Ovary (tissue), 7 donors: ENCODE measurements at regions not wholly inside any gene's neighbourhood (a gene's known extent, or its start where the extent isn't known, plus 50 kb on each side); places are given as distances from the start of the nearest gene placed in this dataset.

Experiments
- DNase-seq, 5 donors: peaks; one replicate each; pipeline ENCODE4 v3.0.0-alpha.2; 2019 to 2020
- H3K27ac ChIP-seq, 2 donors: fragments of 200-600 bp; one replicate each; pipeline versions ENCODE4 v1.5.1 to v1.8.0; 2019 to 2022
- H3K27me3 ChIP-seq: fragments of 200-600 bp; one replicate; pipeline ENCODE4 v1.8.0; 2022
- H3K36me3 ChIP-seq: fragments of 200-600 bp; sonication (generic); one replicate; pipeline ENCODE4 v1.5.1; 2019
- H3K4me1 ChIP-seq: one replicate; pipeline ENCODE4 v1.8.1; 2013; ENCODE audit warnings: mild to moderate bottlenecking, moderate library complexity; ENCODE audit not compliant: insufficient read depth
- H3K4me3 ChIP-seq: fragments of 200-600 bp; sonication (generic); one replicate; pipeline ENCODE4 v1.5.1; 2017
- H3K9me3 ChIP-seq, 2 donors: fragments of 200-600 bp in 1 of 2; sonication (generic) in 1 of 2; one replicate each; pipeline versions ENCODE4 v1.5.1 to v1.8.1; 2013 to 2019; ENCODE audit warnings: mild to moderate bottlenecking in 1 of 2, moderate library complexity in 1 of 2
- CTCF ChIP-seq, 3 donors: fragments of 450-650 bp in 2 of 3; fragments of 200-600 bp in 1 of 3; IDR thresholded peaks; one replicate each; pipeline versions ENCODE4 v1.5.1 to v1.8.0; 2016 to 2022; ENCODE audit warnings: antibody characterized with exemption in 3 of 3, mild to moderate bottlenecking in 1 of 3
- EP300 ChIP-seq: sonication (generic); formaldehyde crosslinking; IDR thresholded peaks from one replicate; pipeline ENCODE4 v1.6.1; 2017; ENCODE audit warnings: antibody characterized with exemption
- POLR2A ChIP-seq: fragments of 450-650 bp; IDR thresholded peaks from one replicate; pipeline ENCODE4 v1.6.1; 2017; ENCODE audit warnings: antibody characterized with exemption, mild to moderate bottlenecking, moderate library complexity
- WGBS, 3 donors: extraction: QIAGEN DNeasy Blood & Tissue Kit in 1 of 3; methylation state at CpG; one replicate each; pipeline versions ENCODE4 v1.1.5 to v1.1.7; 2013 to 2017; 5-methylcytosine and 5-hydroxymethylcytosine counted together
- intact Hi-C, 4 donors: fragments of 100-400 bp; cut with DNase I; formaldehyde crosslinking; loops; one replicate each; pipeline versions ENCODE4 v1.11.0 to v1.15.1; 2022 to 2023
- donor health status: DM: no; HTN: no; CAD: no; lungs with moderate emphysema.
- donor health status: DM: no; HTN: no; CAD: no.
- donor health status: Bipolar disorder and iron deficiency.
- donor health status: DM: no; HTN: no; CAD: no.
- donor health status: DM: yes; HTN: yes; CAD: no.

GRCh38 chr16:62939687-62940086 lies 903.4 kb upstream of the CDH8 start:
- no peak for DNase-seq
- Histone ChIP-seq H3K4me1 (no peaks in the 10 kb centered on the region), H3K4me3 (no peak overlapping the region), H3K36me3 (no peaks in the 10 kb centered on the region), H3K27me3 (no peaks in the 10 kb centered on the region), H3K27ac (no peak overlapping the region), H3K9me3 (no peaks in the 10 kb centered on the region)
- WGBS, 3 donors = 57 to 63% (median 63%) methylated on average over 1 of the region's 1 CpG
- TF ChIP-seq CTCF (IDR thresholded peaks at IDR 0.05) (no peak), POLR2A (no peak), EP300 (no peak)
- intact Hi-C loops = no loop called here

DNA sequence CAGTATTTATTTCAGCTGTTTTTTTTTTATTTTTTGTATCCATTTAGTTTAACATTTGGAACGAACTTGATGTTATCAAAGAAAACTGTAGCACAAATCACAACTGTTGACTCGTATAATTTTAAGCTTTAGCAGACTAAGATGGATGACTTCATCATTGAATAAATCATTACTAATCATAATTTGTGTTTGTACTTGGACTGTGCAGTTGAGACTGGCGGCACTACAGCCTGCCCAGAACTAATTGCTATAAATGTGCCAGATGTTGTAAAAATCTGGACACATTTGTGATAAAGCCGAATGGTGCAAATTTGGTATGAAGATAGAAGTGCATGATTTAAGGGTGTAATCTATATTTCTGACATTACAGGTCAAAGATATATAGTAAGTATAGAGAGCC lies 897.7 kb upstream of the CDH8 start:
- H3K27ac ChIP-seq = no peak overlapping the region
- 6 to 12% (median 7%) methylated on average over 4 of the region's 4 CpGs for WGBS, 3 donors
- no peaks in the 10 kb centered on the region for H3K27me3 ChIP-seq
- no peaks in the 10 kb centered on the region for H3K4me1 ChIP-seq
- no peaks in the 10 kb centered on the region for H3K9me3 ChIP-seq
- no peak overlapping the region for H3K4me3 ChIP-seq
- intact Hi-C loops = no loop called here
- DNase-seq = no peak
- TF ChIP-seq POLR2A = no peak
- TF ChIP-seq CTCF (IDR thresholded peaks at IDR 0.05) = no peak
- TF ChIP-seq EP300 = no peak
- no peaks in the 10 kb centered on the region for H3K36me3 ChIP-seq

- Histone ChIP-seq H3K36me3 (no peaks in the 10 kb centered on the region), H3K27ac (no peak overlapping the region), H3K4me3 (no peak overlapping the region), H3K9me3 (no peaks in the 10 kb centered on the region), H3K27me3 (no peaks in the 10 kb centered on the region), H3K4me1 (no peaks in the 10 kb centered on the region)
- no peak for DNase-seq
- 60 to 66% (median 60%) methylated on average over 3 of the region's 3 CpGs for WGBS, 3 donors
- TF ChIP-seq CTCF (IDR thresholded peaks at IDR 0.05) (no peak), POLR2A (no peak), EP300 (no peak)
- intact Hi-C loops = no loop called here
Measured at GRCh38 chr16:62929593-62929992, 893.4 kb upstream of the CDH8 start.

GRCh38 chr16:62927122-62927521 lies 890.9 kb upstream of the CDH8 start:
- DNase-seq = no peak
- intact Hi-C loops = no loop called here
- H3K27ac ChIP-seq = no peak overlapping the region
- no peaks in the 10 kb centered on the region for H3K9me3 ChIP-seq
- H3K27me3 ChIP-seq = no peaks in the 10 kb centered on the region
- H3K36me3 ChIP-seq = no peaks in the 10 kb centered on the region
- TF ChIP-seq EP300 (no peak), CTCF (IDR thresholded peaks at IDR 0.05) (no peak), POLR2A (no peak)
- no peak overlapping the region for H3K4me3 ChIP-seq
- WGBS, 3 donors = 42 to 46% (median 44%) methylated on average over 2 of the region's 2 CpGs
- H3K4me1 ChIP-seq = no peaks in the 10 kb centered on the region
